HuH-7 (cell line): ENCODE measurements at regions not wholly inside any gene's neighbourhood (a gene's known extent, or its start where the extent isn't known, plus 50 kb on each side); places are given as distances from the start of the nearest gene placed in this dataset.
A peak's percentile ranks its signal among the peaks of the same experiment; 100 is the strongest.
"Not testable (repeated sequence)": the region's sequence is repeated elsewhere in the genome, so short reads cannot be mapped to it uniquely, and the experiment has no call there.

ENCODE experiments used
- DNase-seq: peaks from one replicate; pipeline ENCODE4 v3.0.0; 2011; ENCODE audit warnings: low spot score

- no peak for DNase-seq
Measured at GRCh38 chr4:183816077-183816476, 89.0 kb upstream of the STOX2 start.

GRCh38 chr4:183816882-183817509 is 88.1 kb upstream of the STOX2 start:
- DNase-seq, result no peak

GRCh38 chr4:183818591-183818990 is 86.5 kb upstream of the STOX2 start:
- not testable (repeated sequence) for DNase-seq

- no peak for DNase-seq
Measured at GRCh38 chr4:183821076-183821853, 83.8 kb upstream of the STOX2 start.

- DNase-seq, result peak; percentile 8
Measured at GRCh38 chr4:183823434-183823833, 81.7 kb upstream of the STOX2 start.

GRCh38 chr4:183825346-183825745 is 79.8 kb upstream of the STOX2 start:
- DNase-seq, result no peak

- no peak for DNase-seq
Measured at GRCh38 chr4:183826461-183826860, 78.6 kb upstream of the STOX2 start.

GRCh38 chr4:183828125-183828524 is 77.0 kb upstream of the STOX2 start:
- DNase-seq, result no peak

- no peak for DNase-seq
Measured at GRCh38 chr4:183828839-183829238, 76.3 kb upstream of the STOX2 start.

- no peak for DNase-seq
Measured at GRCh38 chr4:183830438-183830985, 74.6 kb upstream of the STOX2 start.

- DNase-seq, result no peak
Measured at GRCh38 chr4:183831026-183831446, 74.1 kb upstream of the STOX2 start.

GRCh38 chr4:183831683-183832082 is 73.4 kb upstream of the STOX2 start:
- no peak for DNase-seq

GRCh38 chr4:183832776-183833450 is 72.2 kb upstream of the STOX2 start:
- no peak for DNase-seq

GRCh38 chr4:183834252-183834651 is 70.9 kb upstream of the STOX2 start:
- DNase-seq, result no peak

- DNase-seq, result no peak
Measured at GRCh38 chr4:183837222-183837621, 67.9 kb upstream of the STOX2 start.

GRCh38 chr4:183838987-183839712 is 66.0 kb upstream of the STOX2 start:
- DNase-seq, result no peak

- peak; percentile 13 for DNase-seq
Measured at GRCh38 chr4:183840311-183840710, 64.8 kb upstream of the STOX2 start.

- DNase-seq, result no peak
Measured at GRCh38 chr4:183841001-183841400, 64.1 kb upstream of the STOX2 start.

GRCh38 chr4:183842129-183842528 is 63.0 kb upstream of the STOX2 start:
- DNase-seq, result no peak

- DNase-seq, result no peak
Measured at GRCh38 chr4:183843248-183843671, 61.8 kb upstream of the STOX2 start.

- DNase-seq, result no peak
Measured at GRCh38 chr4:183846951-183847350, 58.2 kb upstream of the STOX2 start.

GRCh38 chr4:183848805-183849204 is 56.3 kb upstream of the STOX2 start:
- DNase-seq, result no peak
